Endothelial cell of umbilical vein (primary cell): ENCODE measurements at regions not wholly inside any gene's neighbourhood (a gene's known extent, or its start where the extent isn't known, plus 50 kb on each side); places are given as distances from the start of the nearest gene placed in this dataset.

Experiments
- EZH2 ChIP-seq: IDR thresholded peaks from 2 replicates; pipeline ENCODE4 v1.6.1; 2012; ENCODE audit warnings: borderline replicate concordance, low read depth, mild to moderate bottlenecking, moderate library complexity, low read length, inconsistent platforms; ENCODE audit not compliant: severe bottlenecking
- POLR2A ChIP-seq: IDR thresholded peaks from 2 replicates; pipeline ENCODE4 v1.6.1; 2012; ENCODE audit warnings: low read depth, mild to moderate bottlenecking, control low read depth, low read length
- POLR2AphosphoS5 ChIP-seq: IDR thresholded peaks from 2 replicates; pipeline ENCODE4 v1.6.1; 2012; ENCODE audit warnings: low read depth, mild to moderate bottlenecking, control low read depth, low read length, moderate library complexity; ENCODE audit not compliant: insufficient read depth
- TF ChIP-seq, protein P1 (sequence below), 2 donors: IDR thresholded peaks; 1 replicate in 1 of 2; 2 replicates in 1 of 2; pipeline ENCODE4 v1.5.1; 2011; ENCODE audit warnings: low read length in 2 of 2, mild to moderate bottlenecking in 2 of 2, moderate library complexity in 2 of 2, control low read depth in 1 of 2, inconsistent platforms in 1 of 2, low read depth in 1 of 2; ENCODE audit not compliant: insufficient read depth in 1 of 2; ENCODE audit errors: extremely low read depth in 1 of 2

DNA sequence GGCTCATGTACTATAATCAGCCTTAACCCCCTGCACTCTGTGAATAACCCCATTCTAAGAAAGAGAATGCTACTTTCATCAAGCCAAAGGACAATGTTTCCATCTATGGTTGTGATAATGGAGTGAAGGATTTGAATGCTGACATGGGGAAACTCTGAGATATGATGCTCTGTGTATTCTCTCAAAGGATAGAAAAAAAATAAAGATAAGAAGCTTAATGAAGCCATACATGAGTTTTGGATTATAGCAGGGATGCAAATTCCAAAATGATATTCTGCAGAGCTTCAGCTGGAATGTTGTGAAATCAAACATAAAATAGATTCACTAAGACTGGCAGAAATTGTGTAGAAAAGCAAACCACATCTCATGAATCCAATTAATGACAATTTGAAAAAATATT, 1074.1 kb downstream of the XPNPEP1 start:
- TF ChIP-seq, protein P1, sequence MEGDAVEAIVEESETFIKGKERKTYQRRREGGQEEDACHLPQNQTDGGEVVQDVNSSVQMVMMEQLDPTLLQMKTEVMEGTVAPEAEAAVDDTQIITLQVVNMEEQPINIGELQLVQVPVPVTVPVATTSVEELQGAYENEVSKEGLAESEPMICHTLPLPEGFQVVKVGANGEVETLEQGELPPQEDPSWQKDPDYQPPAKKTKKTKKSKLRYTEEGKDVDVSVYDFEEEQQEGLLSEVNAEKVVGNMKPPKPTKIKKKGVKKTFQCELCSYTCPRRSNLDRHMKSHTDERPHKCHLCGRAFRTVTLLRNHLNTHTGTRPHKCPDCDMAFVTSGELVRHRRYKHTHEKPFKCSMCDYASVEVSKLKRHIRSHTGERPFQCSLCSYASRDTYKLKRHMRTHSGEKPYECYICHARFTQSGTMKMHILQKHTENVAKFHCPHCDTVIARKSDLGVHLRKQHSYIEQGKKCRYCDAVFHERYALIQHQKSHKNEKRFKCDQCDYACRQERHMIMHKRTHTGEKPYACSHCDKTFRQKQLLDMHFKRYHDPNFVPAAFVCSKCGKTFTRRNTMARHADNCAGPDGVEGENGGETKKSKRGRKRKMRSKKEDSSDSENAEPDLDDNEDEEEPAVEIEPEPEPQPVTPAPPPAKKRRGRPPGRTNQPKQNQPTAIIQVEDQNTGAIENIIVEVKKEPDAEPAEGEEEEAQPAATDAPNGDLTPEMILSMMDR (IDR thresholded peaks at IDR 0.05; ENCODE audit: extremely low read depth in 1 of 2, insufficient read depth in 1 of 2, low read depth in 1 of 2, low read length in 2 of 2): no peak
- TF ChIP-seq POLR2A (no peak), POLR2AphosphoS5 (no peak), EZH2 (no peak)
